ENCODE measurements at regions not wholly inside any gene's neighbourhood (a gene's known extent, or its start where the extent isn't known, plus 50 kb on each side); places are given as distances from the start of the nearest gene placed in this dataset.

GRCh38 chr9:74358959-74359358, 138.2 kb upstream of the RORB start:
- Histone ChIP-seq H3K9me3 (no peaks in the 10 kb centered on the region), H3K4me1 (no peaks in the 10 kb centered on the region), H3K27ac (no peak overlapping the region), H3K27me3 (no peaks in the 10 kb centered on the region), H3K36me3 (no peaks in the 10 kb centered on the region), H3K4me3 (no peak overlapping the region)
- TF ChIP-seq POLR2A (IDR thresholded peaks at IDR 0.05), result no peak
- no peak for TF ChIP-seq CTCF (IDR thresholded peaks at IDR 0.05)
- intact Hi-C loops (cut with DNase I), result no loop called here
- no peak for ATAC-seq
- no peak for DNase-seq
- 60% methylated on average over 4 of the region's 4 CpGs for WGBS (ENCODE audit: insufficient coverage, low coverage, low lambda C conversion rate, missing lambda C conversion rate)

- Histone ChIP-seq H3K27ac (no peak overlapping the region), H3K27me3 (no peaks in the 10 kb centered on the region), H3K4me3 (no peak overlapping the region), H3K9me3 (no peaks in the 10 kb centered on the region), H3K4me1 (no peaks in the 10 kb centered on the region), H3K36me3 (no peaks in the 10 kb centered on the region)
- no peak for DNase-seq
- ATAC-seq, result no peak
- TF ChIP-seq POLR2A (IDR thresholded peaks at IDR 0.05) (no peak), CTCF (IDR thresholded peaks at IDR 0.05) (no peak)
- intact Hi-C loops (cut with DNase I), result no loop called here
- WGBS (ENCODE audit: insufficient coverage, low coverage, low lambda C conversion rate, missing lambda C conversion rate), result 44% methylated on average over 1 of the region's 1 CpG
Measured at GRCh38 chr9:74361508-74361907, 135.6 kb upstream of the RORB start.

GRCh38 chr9:74362423-74362822, 134.7 kb upstream of the RORB start:
- no peak for TF ChIP-seq POLR2A (IDR thresholded peaks at IDR 0.05)
- no peak for TF ChIP-seq CTCF (IDR thresholded peaks at IDR 0.05)
- intact Hi-C loops (cut with DNase I), result no loop called here
- Histone ChIP-seq H3K4me1 (no peaks in the 10 kb centered on the region), H3K4me3 (no peak overlapping the region), H3K36me3 (no peaks in the 10 kb centered on the region), H3K27ac (no peak overlapping the region), H3K9me3 (no peaks in the 10 kb centered on the region), H3K27me3 (no peaks in the 10 kb centered on the region)
- WGBS (ENCODE audit: insufficient coverage, low coverage, low lambda C conversion rate, missing lambda C conversion rate), result 57% methylated on average over 3 of the region's 3 CpGs
- ATAC-seq, result no peak
- no peak for DNase-seq

GRCh38 chr9:74366111-74366510, 131.0 kb upstream of the RORB start:
- ATAC-seq, result no peak

More at GRCh38 chr9:74366111-74366510, 131.0 kb upstream of the RORB start:
- no peak for DNase-seq
- H3K36me3 ChIP-seq, result no peaks in the 10 kb centered on the region
- intact Hi-C loops (cut with DNase I), result no loop called here
- H3K27me3 ChIP-seq, result no peaks in the 10 kb centered on the region
- no peak for TF ChIP-seq POLR2A (IDR thresholded peaks at IDR 0.05)
- TF ChIP-seq CTCF (IDR thresholded peaks at IDR 0.05), result no peak
- 37% methylated on average over 3 of the region's 3 CpGs for WGBS (ENCODE audit: insufficient coverage, low coverage, low lambda C conversion rate, missing lambda C conversion rate)
- no peak overlapping the region for H3K27ac ChIP-seq
- H3K4me1 ChIP-seq, result peaks cover 0 to 15% (median 4%) of the 10 kb centered on the region in 4 donors
- no peak overlapping the region for H3K4me3 ChIP-seq
- no peaks in the 10 kb centered on the region for H3K9me3 ChIP-seq
